GM12878 (cell line): ENCODE measurements at regions not wholly inside any gene's neighbourhood (a gene's known extent, or its start where the extent isn't known, plus 50 kb on each side); places are given as distances from the start of the nearest gene placed in this dataset.

ENCODE experiments used
- ATAC-seq: fragments of 200-7000 bp; cut with Tn5 transposase; 3 replicates; pipeline ENCODE4 v1.9.1; 2020; ENCODE audit warnings: mild to moderate bottlenecking, moderate library complexity
- BruUV-seq: library from RNA; stranded (reverse); fragments of 400-500 nt; replicated peaks from 2 replicates; lab custom pipeline; 2021; lab: Mats Ljungman, UMichigan
- CTCF ChIA-PET: fragments of 300-600 bp; sonication (Branson Sonifier 250); formaldehyde crosslinking; extraction: SDS; loops from one replicate; lab custom pipeline; 2021; ENCODE audit warnings: inconsistent platforms; lab: Yijun Ruan, JAX
- POLR2A ChIA-PET: fragments of 350-600 bp; formaldehyde crosslinking; extraction: SDS; loops from one replicate; lab custom pipeline; 2021; ENCODE audit warnings: inconsistent platforms; lab: Charles Lee
- RAD21 ChIA-PET: fragments of 300-600 bp; sonication (Branson Sonifier 250); formaldehyde crosslinking; loops from one replicate; lab custom pipeline; 2023; ENCODE audit warnings: antibody characterized with exemption; ENCODE audit not compliant: unreplicated experiment; lab: Charles Lee
- SMC1A ChIA-PET: fragments of 300-600 bp; sonication (Branson Sonifier 250); formaldehyde crosslinking; loops from one replicate; lab custom pipeline; 2023; ENCODE audit not compliant: unreplicated experiment, uncharacterized antibody; lab: Charles Lee
- DNase-seq: peaks from one replicate; pipeline ENCODE4 v3.0.0-alpha.2; 2011; ENCODE audit warnings: low read depth, low spot score
- FAIRE-seq: peaks from 3 replicates; lab custom pipeline; 2011; peaks lifted over from hg19 to GRCh38; lab: Jason Lieb, UNC
- H2AFZ ChIP-seq: 2 replicates; pipeline ENCODE4 v1.6.0; 2011; ENCODE audit warnings: low read depth, low read length, control low read depth; ENCODE audit not compliant: control insufficient read depth
- H3K27ac ChIP-seq: 2 replicates; pipeline ENCODE4 v1.5.1; 2011; ENCODE audit warnings: control low read depth; ENCODE audit not compliant: control insufficient read depth, insufficient read depth
- H3K27me3 ChIP-seq, 2 experiments: replicated peaks in 1 of 2; 2 replicates each; pipeline versions ENCODE4 v1.6.0 to v1.6.1; 2011; ENCODE audit warnings: low read length in 1 of 2; ENCODE audit not compliant: control insufficient read depth in 2 of 2, insufficient read depth in 2 of 2
- H3K36me3 ChIP-seq, 2 experiments: 2 replicates each; pipeline ENCODE4 v1.5.1; 2011; ENCODE audit warnings: low read length in 1 of 2; ENCODE audit not compliant: control insufficient read depth in 2 of 2, insufficient read depth in 2 of 2
- H3K4me1 ChIP-seq: 2 replicates; pipeline ENCODE4 v1.6.1; 2011; ENCODE audit warnings: mild to moderate bottlenecking, low read length, moderate library complexity, mixed read lengths; ENCODE audit not compliant: control insufficient read depth, insufficient read depth
- H3K4me2 ChIP-seq: 2 replicates; pipeline ENCODE4 v1.6.0; 2011; ENCODE audit warnings: control low read depth; ENCODE audit not compliant: control insufficient read depth, insufficient read depth
- H3K4me3 ChIP-seq: fragments of 200-600 bp; sonication (generic); 2 replicates; pipeline ENCODE4 v1.5.1; 2016
- H3K79me2 ChIP-seq: 2 replicates; pipeline ENCODE4 v1.6.0; 2011; ENCODE audit warnings: low read length; ENCODE audit not compliant: control insufficient read depth, insufficient read depth
- H3K9ac ChIP-seq: 2 replicates; pipeline ENCODE4 v1.8.0; 2011; ENCODE audit warnings: low read length, control low read depth, mixed read lengths; ENCODE audit not compliant: control insufficient read depth, insufficient read depth
- H3K9me3 ChIP-seq: replicated peaks from 3 replicates; pipeline ENCODE4 v1.5.1; 2011; ENCODE audit warnings: mild to moderate bottlenecking, low read length; ENCODE audit not compliant: control insufficient read depth, insufficient read depth
- H4K20me1 ChIP-seq: 2 replicates; pipeline ENCODE4 v1.6.0; 2011; ENCODE audit not compliant: control insufficient read depth, insufficient read depth
- NFIC ChIP-seq: IDR thresholded peaks from 2 replicates; pipeline ENCODE4 v1.6.1; 2012; ENCODE audit warnings: low read depth, mild to moderate bottlenecking, inconsistent platforms, low read length, moderate library complexity
- NR2C1 ChIP-seq: fragments of 450-650 bp; IDR thresholded peaks from 2 replicates; pipeline ENCODE4 v1.6.1; 2017; ENCODE audit warnings: antibody characterized with exemption, mild to moderate bottlenecking, moderate library complexity
- STAT1 ChIP-seq: fragments of 450-650 bp; conservative IDR thresholded peaks from 2 replicates; pipeline ENCODE4 v1.6.1; 2014; ENCODE audit warnings: antibody characterized with exemption, mild to moderate bottlenecking
- WGBS: methylation state at CpG from one replicate; pipeline ENCODE4 v1.1.6; 2016; ENCODE audit warnings: low lambda C conversion rate; ENCODE audit not compliant: insufficient replicate concordance, insufficient coverage; ENCODE audit errors: missing lambda C conversion rate; 5-methylcytosine and 5-hydroxymethylcytosine counted together
- in situ Hi-C: fragments of 300-500 bp; cut with MboI; formaldehyde crosslinking; loops from 9 replicates; pipeline ENCODE4 v1.14.3; 2018; ENCODE audit warnings: mixed read lengths
- intact Hi-C: fragments of 100-400 bp; cut with micrococcal nuclease; formaldehyde crosslinking; loops from one replicate; pipeline ENCODE4 v1.14.2; 2022; ENCODE audit not compliant: unreplicated experiment
- TF ChIP-seq, protein P1 (sequence below): fragments of 450-650 bp; IDR thresholded peaks from 2 replicates; pipeline ENCODE4 v1.6.1; 2014; ENCODE audit warnings: mild to moderate bottlenecking
- TF ChIP-seq, protein P2 (sequence below): IDR thresholded peaks from 2 replicates; pipeline ENCODE4 v1.6.1; 2012; ENCODE audit warnings: mild to moderate bottlenecking, low read depth, low read length

DNA sequence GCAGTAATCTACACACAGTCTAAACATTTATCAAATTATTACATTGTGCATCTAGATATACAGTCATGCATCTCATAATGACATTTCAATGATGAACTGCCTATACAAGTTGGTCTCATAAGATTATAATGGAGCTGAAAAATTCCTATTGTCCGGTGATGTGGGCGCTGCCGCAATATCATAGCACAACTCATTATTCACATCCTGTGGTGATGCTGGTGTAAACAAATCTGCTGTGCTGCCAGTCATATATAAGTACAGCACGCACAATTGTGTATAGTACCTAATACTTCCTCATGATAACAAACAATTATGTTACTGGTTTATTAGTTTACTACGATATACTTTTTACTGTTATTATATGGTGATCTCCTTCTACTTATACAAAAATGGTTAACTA is 768.8 kb upstream of the NOVA1 start:
- H3K27me3 ChIP-seq: no peaks in the 10 kb centered on the region
- H3K4me1 ChIP-seq: no peaks in the 10 kb centered on the region
- FAIRE-seq (no peak), DNase-seq (no peak), ATAC-seq (no peak)
- no peak overlapping the region for H3K9ac ChIP-seq
- H2AFZ ChIP-seq: no peak overlapping the region
- CTCF ChIA-PET: no interaction called here
- H3K9me3 ChIP-seq: no peaks in the 10 kb centered on the region
- SMC1A ChIA-PET: no interaction called here
- intact Hi-C loops (no loop called here), in situ Hi-C loops (no loop called here)
- RAD21 ChIA-PET: no interaction called here
- POLR2A ChIA-PET: no interaction called here
- H4K20me1 ChIP-seq: no peaks in the 10 kb centered on the region
- WGBS: 85% methylated on average over 5 of the region's 5 CpGs
- TF ChIP-seq NR2C1 (no peak), NFIC (no peak), STAT1 (no peak)
- TF ChIP-seq, protein P1, sequence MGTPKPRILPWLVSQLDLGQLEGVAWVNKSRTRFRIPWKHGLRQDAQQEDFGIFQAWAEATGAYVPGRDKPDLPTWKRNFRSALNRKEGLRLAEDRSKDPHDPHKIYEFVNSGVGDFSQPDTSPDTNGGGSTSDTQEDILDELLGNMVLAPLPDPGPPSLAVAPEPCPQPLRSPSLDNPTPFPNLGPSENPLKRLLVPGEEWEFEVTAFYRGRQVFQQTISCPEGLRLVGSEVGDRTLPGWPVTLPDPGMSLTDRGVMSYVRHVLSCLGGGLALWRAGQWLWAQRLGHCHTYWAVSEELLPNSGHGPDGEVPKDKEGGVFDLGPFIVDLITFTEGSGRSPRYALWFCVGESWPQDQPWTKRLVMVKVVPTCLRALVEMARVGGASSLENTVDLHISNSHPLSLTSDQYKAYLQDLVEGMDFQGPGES: no peak
- TF ChIP-seq, protein P2, sequence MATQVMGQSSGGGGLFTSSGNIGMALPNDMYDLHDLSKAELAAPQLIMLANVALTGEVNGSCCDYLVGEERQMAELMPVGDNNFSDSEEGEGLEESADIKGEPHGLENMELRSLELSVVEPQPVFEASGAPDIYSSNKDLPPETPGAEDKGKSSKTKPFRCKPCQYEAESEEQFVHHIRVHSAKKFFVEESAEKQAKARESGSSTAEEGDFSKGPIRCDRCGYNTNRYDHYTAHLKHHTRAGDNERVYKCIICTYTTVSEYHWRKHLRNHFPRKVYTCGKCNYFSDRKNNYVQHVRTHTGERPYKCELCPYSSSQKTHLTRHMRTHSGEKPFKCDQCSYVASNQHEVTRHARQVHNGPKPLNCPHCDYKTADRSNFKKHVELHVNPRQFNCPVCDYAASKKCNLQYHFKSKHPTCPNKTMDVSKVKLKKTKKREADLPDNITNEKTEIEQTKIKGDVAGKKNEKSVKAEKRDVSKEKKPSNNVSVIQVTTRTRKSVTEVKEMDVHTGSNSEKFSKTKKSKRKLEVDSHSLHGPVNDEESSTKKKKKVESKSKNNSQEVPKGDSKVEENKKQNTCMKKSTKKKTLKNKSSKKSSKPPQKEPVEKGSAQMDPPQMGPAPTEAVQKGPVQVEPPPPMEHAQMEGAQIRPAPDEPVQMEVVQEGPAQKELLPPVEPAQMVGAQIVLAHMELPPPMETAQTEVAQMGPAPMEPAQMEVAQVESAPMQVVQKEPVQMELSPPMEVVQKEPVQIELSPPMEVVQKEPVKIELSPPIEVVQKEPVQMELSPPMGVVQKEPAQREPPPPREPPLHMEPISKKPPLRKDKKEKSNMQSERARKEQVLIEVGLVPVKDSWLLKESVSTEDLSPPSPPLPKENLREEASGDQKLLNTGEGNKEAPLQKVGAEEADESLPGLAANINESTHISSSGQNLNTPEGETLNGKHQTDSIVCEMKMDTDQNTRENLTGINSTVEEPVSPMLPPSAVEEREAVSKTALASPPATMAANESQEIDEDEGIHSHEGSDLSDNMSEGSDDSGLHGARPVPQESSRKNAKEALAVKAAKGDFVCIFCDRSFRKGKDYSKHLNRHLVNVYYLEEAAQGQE: no peak
- H3K27ac ChIP-seq: no peak overlapping the region
- no TSS peak for BruUV-seq
- H3K79me2 ChIP-seq: no peaks in the 10 kb centered on the region
- H3K36me3 ChIP-seq: no peaks in the 10 kb centered on the region
- H3K4me2 ChIP-seq: no peak overlapping the region
- no peak overlapping the region for H3K4me3 ChIP-seq
